ENCODE measurements at regions not wholly inside any gene's neighbourhood (a gene's known extent, or its start where the extent isn't known, plus 50 kb on each side); places are given as distances from the start of the nearest gene placed in this dataset.

DNA sequence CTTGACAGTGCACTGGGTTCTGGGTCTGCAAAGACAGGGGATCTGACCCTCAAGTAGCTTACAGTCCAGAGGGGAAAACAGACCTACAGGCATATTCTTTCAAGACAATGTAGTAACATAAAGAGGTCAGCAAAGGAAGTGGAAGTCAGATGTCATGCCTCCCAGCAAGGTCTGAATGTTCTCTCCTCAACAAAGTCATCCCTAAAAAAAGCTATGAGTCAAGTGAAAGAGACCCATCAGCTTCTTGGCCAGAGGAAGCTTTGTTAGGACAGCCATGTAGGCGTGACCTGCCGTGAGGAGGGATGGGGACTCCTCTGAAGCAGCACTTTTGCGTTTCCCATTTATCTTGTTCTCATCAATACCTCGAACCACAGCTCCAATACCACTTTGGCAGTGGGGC lies 331.6 kb upstream of the NR2F2 start:
- Histone ChIP-seq H3K9me2 (replicated peaks; ENCODE audit: control insufficient read depth, low read length) (peaks cover 2% of the 10 kb centered on the region; the same call in 1 of the 2 replicates), H3K4me3 (ENCODE audit: low read length) (no peak overlapping the region), H3K4me2 (ENCODE audit: low read length) (no peak overlapping the region), H3K27ac (ENCODE audit: low read depth, low read length) (no peak overlapping the region), H3K36me3 (ENCODE audit: control insufficient read depth, low read length) (no peaks in the 10 kb centered on the region), H4K20me1 (ENCODE audit: control insufficient read depth, insufficient read depth, low read depth, low read length) (no peaks in the 10 kb centered on the region), H3F3A (ENCODE audit: control insufficient read depth, insufficient read depth) (no peaks in the 10 kb centered on the region), H3K4me1 (ENCODE audit: control insufficient read depth, low read length) (no peaks in the 10 kb centered on the region), H3K9me3 (ENCODE audit: control insufficient read depth, insufficient read depth, low read length) (no peaks in the 10 kb centered on the region; the same call in 1 of the 2 replicates), H3K79me2 (ENCODE audit: control insufficient read depth, low read length) (no peaks in the 10 kb centered on the region), H3K27me3 (ENCODE audit: control insufficient read depth, low read length) (no peaks in the 10 kb centered on the region)
- TF ChIP-seq, protein P1, sequence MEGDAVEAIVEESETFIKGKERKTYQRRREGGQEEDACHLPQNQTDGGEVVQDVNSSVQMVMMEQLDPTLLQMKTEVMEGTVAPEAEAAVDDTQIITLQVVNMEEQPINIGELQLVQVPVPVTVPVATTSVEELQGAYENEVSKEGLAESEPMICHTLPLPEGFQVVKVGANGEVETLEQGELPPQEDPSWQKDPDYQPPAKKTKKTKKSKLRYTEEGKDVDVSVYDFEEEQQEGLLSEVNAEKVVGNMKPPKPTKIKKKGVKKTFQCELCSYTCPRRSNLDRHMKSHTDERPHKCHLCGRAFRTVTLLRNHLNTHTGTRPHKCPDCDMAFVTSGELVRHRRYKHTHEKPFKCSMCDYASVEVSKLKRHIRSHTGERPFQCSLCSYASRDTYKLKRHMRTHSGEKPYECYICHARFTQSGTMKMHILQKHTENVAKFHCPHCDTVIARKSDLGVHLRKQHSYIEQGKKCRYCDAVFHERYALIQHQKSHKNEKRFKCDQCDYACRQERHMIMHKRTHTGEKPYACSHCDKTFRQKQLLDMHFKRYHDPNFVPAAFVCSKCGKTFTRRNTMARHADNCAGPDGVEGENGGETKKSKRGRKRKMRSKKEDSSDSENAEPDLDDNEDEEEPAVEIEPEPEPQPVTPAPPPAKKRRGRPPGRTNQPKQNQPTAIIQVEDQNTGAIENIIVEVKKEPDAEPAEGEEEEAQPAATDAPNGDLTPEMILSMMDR (IDR thresholded peaks at IDR 0.05; ENCODE audit: low read depth, low read length, poor library complexity, severe bottlenecking) = no peak
- TF ChIP-seq EZH2phosphoT487 (IDR thresholded peaks at IDR 0.05; ENCODE audit: borderline replicate concordance, low read length) = no peak

DNA sequence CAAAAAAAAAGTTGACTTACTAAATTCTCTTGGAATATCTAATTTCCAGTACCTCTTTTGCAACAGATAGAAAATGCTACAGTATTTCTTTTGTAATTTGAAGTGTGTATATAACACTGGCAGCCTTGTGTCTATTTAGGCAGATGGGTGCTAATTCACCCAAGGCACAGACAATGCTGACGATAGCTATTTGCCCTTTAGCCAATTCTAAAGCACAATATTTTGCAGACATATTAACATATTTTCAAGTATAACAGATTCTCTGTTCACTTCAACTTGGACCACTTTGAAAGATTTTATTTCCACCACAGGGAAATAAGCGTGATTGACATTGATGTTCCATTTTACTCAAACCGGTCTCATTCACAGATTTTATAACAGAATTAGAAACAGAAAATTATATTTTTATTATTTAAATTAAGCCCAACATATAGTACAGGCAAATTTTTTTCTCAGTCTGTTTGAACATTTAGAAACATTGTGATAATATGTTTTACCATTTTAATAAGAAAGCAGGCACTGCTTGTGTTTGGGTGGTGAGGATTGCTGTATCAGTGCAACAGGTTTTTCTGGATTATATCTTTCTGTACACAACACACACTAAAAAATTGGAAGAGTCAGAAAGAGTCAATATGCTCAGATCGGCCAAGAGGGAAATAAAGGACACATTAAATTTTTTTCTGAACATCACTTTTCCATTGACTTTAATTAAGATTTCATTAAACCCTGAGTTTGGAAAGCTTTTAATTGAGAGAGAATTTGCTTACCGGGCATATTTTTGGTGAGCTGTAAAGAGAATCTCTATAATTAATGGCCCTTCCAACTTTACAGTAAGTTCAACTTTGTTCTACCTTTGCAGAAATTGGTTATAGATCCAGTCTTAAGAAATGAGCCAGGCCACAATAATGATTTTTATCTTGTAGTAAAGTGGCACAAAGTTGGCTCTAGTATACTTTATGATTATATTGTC lies 327.3 kb upstream of the NR2F2 start:
- H3K4me3 ChIP-seq (ENCODE audit: low read length) = no peak overlapping the region
- peaks cover 2% of the 10 kb centered on the region; the same call in 1 of the 2 replicates for H3K9me2 ChIP-seq (replicated peaks; ENCODE audit: control insufficient read depth, low read length)
- H3K27ac ChIP-seq (ENCODE audit: low read depth, low read length) = no peak overlapping the region
- no peaks in the 10 kb centered on the region for H3K79me2 ChIP-seq (ENCODE audit: control insufficient read depth, low read length)
- no peaks in the 10 kb centered on the region for H3K4me1 ChIP-seq (ENCODE audit: control insufficient read depth, low read length)
- H3K4me2 ChIP-seq (ENCODE audit: low read length) = no peak overlapping the region
- no peaks in the 10 kb centered on the region for H3K36me3 ChIP-seq (ENCODE audit: control insufficient read depth, low read length)
- no peaks in the 10 kb centered on the region for H4K20me1 ChIP-seq (ENCODE audit: control insufficient read depth, insufficient read depth, low read depth, low read length)
- H3K9me3 ChIP-seq (ENCODE audit: control insufficient read depth, insufficient read depth, low read length) = no peaks in the 10 kb centered on the region; the same call in 1 of the 2 replicates
- TF ChIP-seq, protein P1 (IDR thresholded peaks at IDR 0.05; ENCODE audit: low read depth, low read length, poor library complexity, severe bottlenecking) = no peak
- no peak for TF ChIP-seq EZH2phosphoT487 (IDR thresholded peaks at IDR 0.05; ENCODE audit: borderline replicate concordance, low read length)
- no peaks in the 10 kb centered on the region for H3F3A ChIP-seq (ENCODE audit: control insufficient read depth, insufficient read depth)
- no peaks in the 10 kb centered on the region for H3K27me3 ChIP-seq (ENCODE audit: control insufficient read depth, low read length)

DNA sequence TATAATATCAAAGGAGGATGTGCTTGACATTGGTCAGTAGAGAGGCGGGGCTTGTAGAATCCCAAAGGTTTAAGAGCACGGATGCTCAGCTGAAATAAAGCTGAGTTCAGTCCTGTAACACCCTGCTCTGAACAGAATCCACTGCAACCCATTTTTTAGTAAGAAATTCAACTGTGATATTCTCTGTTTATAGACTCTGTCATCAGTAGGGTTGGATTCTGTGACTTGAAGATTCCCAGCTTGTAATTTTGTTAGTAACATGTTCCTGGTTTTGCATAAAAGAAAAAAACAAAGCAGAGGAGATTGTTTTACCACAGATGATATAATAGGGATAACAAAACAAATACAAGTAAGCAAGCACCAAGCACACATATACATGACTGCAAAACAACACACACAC lies 324.6 kb upstream of the NR2F2 start:
- H3K27me3 ChIP-seq (ENCODE audit: control insufficient read depth, low read length) = no peaks in the 10 kb centered on the region
- 0 out of 2 replicates have a peak, but pooled peaks cover 2% of the 10 kb centered on the region for H3K9me2 ChIP-seq (replicated peaks; ENCODE audit: control insufficient read depth, low read length)
- no peaks in the 10 kb centered on the region for H3K36me3 ChIP-seq (ENCODE audit: control insufficient read depth, low read length)
- H3K4me3 ChIP-seq (ENCODE audit: low read length) = no peak overlapping the region
- TF ChIP-seq, protein P1 (IDR thresholded peaks at IDR 0.05; ENCODE audit: low read depth, low read length, poor library complexity, severe bottlenecking) = no peak
- no peak for TF ChIP-seq EZH2phosphoT487 (IDR thresholded peaks at IDR 0.05; ENCODE audit: borderline replicate concordance, low read length)
- no peaks in the 10 kb centered on the region for H3K79me2 ChIP-seq (ENCODE audit: control insufficient read depth, low read length)
- H3K27ac ChIP-seq (ENCODE audit: low read depth, low read length) = no peak overlapping the region
- H4K20me1 ChIP-seq (ENCODE audit: control insufficient read depth, insufficient read depth, low read depth, low read length) = no peaks in the 10 kb centered on the region
- no peaks in the 10 kb centered on the region for H3K9me3 ChIP-seq (ENCODE audit: control insufficient read depth, insufficient read depth, low read length)
- no peaks in the 10 kb centered on the region for H3K4me1 ChIP-seq (ENCODE audit: control insufficient read depth, low read length)
- no peak overlapping the region for H3K4me2 ChIP-seq (ENCODE audit: low read length)
- no peaks in the 10 kb centered on the region for H3F3A ChIP-seq (ENCODE audit: control insufficient read depth, insufficient read depth)

Measured in DOHH2 (cell line).